HepG2 (cell line): ENCODE measurements at regions not wholly inside any gene's neighbourhood (a gene's known extent, or its start where the extent isn't known, plus 50 kb on each side); places are given as distances from the start of the nearest gene placed in this dataset.

ENCODE experiments used
- FUBP1 ChIP-seq: sonication (generic); formaldehyde crosslinking; IDR thresholded peaks from 2 replicates; pipeline ENCODE4 v1.5.1; 2020; ENCODE audit warnings: missing genetic modification reagents, mild to moderate bottlenecking, borderline replicate concordance
- MEIS1 ChIP-seq: sonication (generic); formaldehyde crosslinking; IDR thresholded peaks from 2 replicates; pipeline ENCODE4 v1.9.0; 2021; ENCODE audit warnings: mild to moderate bottlenecking, missing genetic modification reagents, moderate library complexity, borderline replicate concordance
- MLX ChIP-seq: IDR thresholded peaks from 2 replicates; pipeline ENCODE4 v1.6.1; 2016
- MXD1 ChIP-seq: sonication (generic); formaldehyde crosslinking; IDR thresholded peaks from 2 replicates; pipeline ENCODE4 v1.4.0; 2020; ENCODE audit warnings: mild to moderate bottlenecking, missing genetic modification reagents
- PLRG1 ChIP-seq: fragments of 450-650 bp; conservative IDR thresholded peaks from 2 replicates; pipeline ENCODE4 v1.6.1; 2016
- THYN1 ChIP-seq: sonication (generic); formaldehyde crosslinking; IDR thresholded peaks from 2 replicates; pipeline ENCODE4 v1.8.1; 2023; ENCODE audit warnings: low read depth, mild to moderate bottlenecking, moderate library complexity, missing genetic modification reagents, borderline replicate concordance
- ZBTB40 ChIP-seq, 2 experiments: fragments of 450-650 bp in 1 of 2; sonication (generic) in 1 of 2; formaldehyde crosslinking in 1 of 2; IDR thresholded peaks; 2 replicates each; pipeline versions ENCODE4 v1.6.1 to v1.8.0; 2016 to 2022; ENCODE audit warnings: antibody characterized with exemption in 1 of 2, mild to moderate bottlenecking in 1 of 2, missing genetic modification reagents in 1 of 2
- ZNF207 ChIP-seq: fragments of 450-650 bp; IDR thresholded peaks from 2 replicates; pipeline ENCODE4 v1.6.1; 2016; ENCODE audit warnings: antibody characterized with exemption, borderline replicate concordance
- ZNF558 ChIP-seq: sonication (generic); formaldehyde crosslinking; IDR thresholded peaks from 2 replicates; pipeline ENCODE4 v1.9.0; 2022; ENCODE audit warnings: mild to moderate bottlenecking, missing genetic modification reagents, borderline replicate concordance
- ZNF569 ChIP-seq: sonication (generic); formaldehyde crosslinking; IDR thresholded peaks from 2 replicates; pipeline ENCODE4 v1.5.0; 2020; ENCODE audit warnings: mild to moderate bottlenecking, missing genetic modification reagents, moderate library complexity, borderline replicate concordance
- ZNF770 ChIP-seq: sonication (generic); formaldehyde crosslinking; IDR thresholded peaks from 2 replicates; pipeline ENCODE4 v1.5.0; 2020; ENCODE audit warnings: mild to moderate bottlenecking, missing genetic modification reagents
- ZZZ3 ChIP-seq: sonication (generic); formaldehyde crosslinking; IDR thresholded peaks from 2 replicates; pipeline ENCODE4 v1.4.0; 2020; ENCODE audit warnings: missing genetic modification reagents, mild to moderate bottlenecking, borderline replicate concordance

- TF ChIP-seq ZNF558 (no peak), THYN1 (CRISPR knock-in tag) (no peak), ZBTB40 (IDR thresholded peaks at IDR 0.05) (no peak), ZBTB40 (CRISPR knock-in tag; IDR thresholded peaks at IDR 0.05) (no peak), MXD1 (no peak), ZNF770 (CRISPR knock-in tag) (peak; percentile 26; the same call in 1 of the 2 replicates), MLX (peak; percentile 72; the same call in 1 of the 2 replicates), ZNF207 (no peak), ZZZ3 (no peak), FUBP1 (CRISPR knock-in tag) (no peak), PLRG1 (no peak), MEIS1 (CRISPR knock-in tag) (0 out of 2 replicates have a peak, but pooled peaks have one; percentile 59), ZNF569 (no peak)
Observed at GRCh38 chr1:4267381-4268261, 367.5 kb upstream of the C1orf174 start (continued).
